ENCODE measurements at regions not wholly inside any gene's neighbourhood (a gene's known extent, or its start where the extent isn't known, plus 50 kb on each side); places are given as distances from the start of the nearest gene placed in this dataset.

DNA sequence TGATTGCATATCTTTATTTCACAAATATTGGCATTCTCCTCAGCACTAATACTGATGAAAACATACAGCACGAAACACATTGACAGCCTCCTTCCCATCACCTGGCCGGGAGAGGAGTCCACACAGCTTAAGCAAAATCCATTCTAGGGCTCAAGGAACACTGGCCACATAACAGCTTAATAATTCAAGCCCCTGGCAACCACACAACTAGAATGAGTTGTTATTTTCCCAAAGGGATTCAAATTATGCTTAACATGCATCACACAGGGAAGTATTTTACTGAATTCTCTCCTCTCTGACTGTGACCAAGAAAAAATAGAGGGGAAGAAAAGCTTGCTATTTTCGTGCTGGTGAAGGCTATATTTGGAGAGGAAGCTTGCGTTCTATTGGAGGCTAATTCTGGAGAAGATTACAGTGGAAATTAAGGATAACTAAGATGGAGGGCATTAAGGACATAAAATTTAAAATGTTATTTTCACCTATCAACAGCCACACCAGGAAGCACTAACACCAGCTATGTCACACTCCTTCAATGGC, 198.5 kb downstream of the ADGRG6 start:
- Histone ChIP-seq H3K9me3 (ENCODE audit: control insufficient read depth, insufficient read depth, low read length) (peaks cover 5% of the 10 kb centered on the region; the same call in 1 of the 2 replicates), H3K4me1 (ENCODE audit: insufficient read depth, low read length) (no peaks in the 10 kb centered on the region), H3K9ac (ENCODE audit: low read depth, low read length) (no peak overlapping the region)

DNA sequence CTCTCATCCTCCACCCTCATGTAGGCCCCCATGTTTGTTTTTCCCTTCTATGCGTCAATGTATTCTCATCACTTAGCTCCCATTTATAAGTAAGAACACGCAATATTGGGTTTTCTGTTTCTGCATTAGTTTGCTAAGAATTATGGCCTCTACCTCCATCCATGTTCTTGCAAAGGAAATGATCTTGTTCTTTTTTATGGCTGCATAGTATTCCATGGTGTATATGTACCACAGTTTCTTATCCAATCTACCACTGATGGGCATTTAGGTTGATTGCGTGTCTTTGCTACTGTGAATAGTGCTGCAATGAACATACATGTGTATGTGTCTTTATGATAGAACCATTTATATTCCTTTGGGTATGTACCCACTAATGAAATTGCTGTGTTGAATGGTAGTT, 200.0 kb downstream of the ADGRG6 start:
- Histone ChIP-seq H3K36me3 (ENCODE audit: insufficient read depth, low read length) (no peaks in the 10 kb centered on the region), H3K9me3 (ENCODE audit: control insufficient read depth, insufficient read depth, low read length) (peaks cover 5% of the 10 kb centered on the region; the same call in 1 of the 2 replicates), H3K4me1 (ENCODE audit: insufficient read depth, low read length) (no peaks in the 10 kb centered on the region), H3K9ac (ENCODE audit: low read depth, low read length) (no peak overlapping the region)

More for the DNA sequence above, 198.5 kb downstream of the ADGRG6 start:
- no peaks in the 10 kb centered on the region for H3K36me3 ChIP-seq (ENCODE audit: insufficient read depth, low read length)

DNA sequence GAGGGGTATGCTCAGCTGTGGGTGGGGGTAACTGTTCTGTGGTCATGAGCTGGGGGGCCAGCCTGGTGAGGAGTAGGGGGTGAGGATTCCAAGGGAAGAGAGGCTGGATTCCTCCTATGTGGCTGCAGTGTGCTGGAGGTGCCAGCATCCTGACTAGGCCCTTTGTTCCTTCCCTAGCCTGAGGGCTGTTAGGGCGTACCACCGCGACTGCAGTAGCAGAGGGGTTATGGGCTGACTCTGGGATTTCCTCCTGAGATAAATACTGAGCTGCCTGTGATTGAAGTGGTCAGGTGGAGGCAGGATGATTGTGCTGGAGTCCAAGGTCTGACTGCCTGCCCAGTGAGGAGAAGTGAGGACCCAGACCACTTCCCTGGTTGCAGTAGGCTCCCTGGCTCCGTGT, 205.3 kb downstream of the ADGRG6 start:
- H3K9me3 ChIP-seq (ENCODE audit: control insufficient read depth, insufficient read depth, low read length): 0 out of 2 replicates have a peak, but pooled peaks cover 2% of the 10 kb centered on the region
- H3K4me1 ChIP-seq (ENCODE audit: insufficient read depth, low read length): no peaks in the 10 kb centered on the region
- no peaks in the 10 kb centered on the region for H3K36me3 ChIP-seq (ENCODE audit: insufficient read depth, low read length)
- H3K9ac ChIP-seq (ENCODE audit: low read depth, low read length): no peak overlapping the region

DNA sequence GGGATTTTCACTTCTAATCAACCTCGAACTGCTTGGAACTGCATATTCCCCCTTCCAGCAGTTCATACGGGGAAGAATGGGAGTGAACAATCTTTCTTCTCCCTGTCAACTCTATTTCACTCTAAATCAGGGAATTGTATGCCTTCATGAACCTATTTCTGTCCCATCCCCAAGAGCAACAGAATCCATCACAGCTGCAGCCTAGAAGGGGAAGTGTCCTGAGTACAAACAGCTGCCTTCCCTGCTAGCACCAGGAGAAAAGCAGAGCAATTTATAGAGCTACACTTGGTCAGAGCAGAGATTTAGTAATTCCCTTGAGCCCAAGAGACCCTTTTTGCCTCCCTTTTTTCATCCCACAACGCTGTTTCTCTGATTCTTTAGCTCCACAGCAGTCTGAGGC, 208.4 kb downstream of the ADGRG6 start:
- Histone ChIP-seq H3K9me3 (ENCODE audit: control insufficient read depth, insufficient read depth, low read length) (no peaks in the 10 kb centered on the region), H3K36me3 (ENCODE audit: insufficient read depth, low read length) (no peaks in the 10 kb centered on the region), H3K4me1 (ENCODE audit: insufficient read depth, low read length) (no peaks in the 10 kb centered on the region), H3K9ac (ENCODE audit: low read depth, low read length) (no peak overlapping the region)

DNA sequence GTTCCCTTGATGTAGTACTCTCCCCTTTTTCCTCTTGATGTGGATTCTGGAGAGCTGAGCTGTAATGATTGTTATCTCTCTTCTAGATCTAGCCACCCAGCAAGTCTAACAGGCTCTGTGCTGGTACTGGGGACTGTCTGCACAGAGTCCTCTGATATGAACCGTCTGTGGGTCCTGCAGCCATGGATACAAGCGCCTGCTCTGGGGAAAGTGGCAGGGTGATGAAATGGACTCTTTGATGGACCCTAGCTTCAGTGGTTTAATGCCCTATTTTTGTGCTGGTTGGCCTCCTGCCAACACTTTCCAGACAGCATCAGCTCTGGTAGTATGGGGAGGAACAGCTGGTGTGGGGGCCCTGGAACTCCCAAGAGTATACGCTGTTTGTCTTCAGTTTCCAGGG, 216.3 kb downstream of the ADGRG6 start:
- Histone ChIP-seq H3K9me3 (ENCODE audit: control insufficient read depth, insufficient read depth, low read length) (no peaks in the 10 kb centered on the region), H3K9ac (ENCODE audit: low read depth, low read length) (no peak overlapping the region), H3K36me3 (ENCODE audit: insufficient read depth, low read length) (no peaks in the 10 kb centered on the region), H3K4me1 (ENCODE audit: insufficient read depth, low read length) (no peaks in the 10 kb centered on the region)

DNA sequence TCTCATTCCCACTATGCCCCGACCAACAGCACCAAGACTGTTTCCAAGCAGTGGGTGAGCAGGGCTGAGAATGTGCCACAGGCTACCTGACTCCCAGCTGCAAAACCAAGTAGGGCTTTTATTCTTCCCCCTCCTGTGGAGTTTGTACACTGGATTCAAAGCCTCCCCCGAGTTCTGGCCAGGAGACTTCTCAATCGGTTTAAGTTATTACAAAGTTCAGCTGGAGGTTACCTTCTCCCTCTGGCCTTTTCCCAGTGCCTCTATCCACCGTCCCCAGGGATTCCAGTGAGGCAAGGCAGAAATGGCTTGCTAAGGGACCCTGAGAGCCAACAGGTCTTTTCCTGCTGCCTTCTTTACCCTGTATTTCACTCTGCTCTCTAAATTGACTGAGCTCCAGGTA, 217.0 kb downstream of the ADGRG6 start:
- H3K4me1 ChIP-seq (ENCODE audit: insufficient read depth, low read length): no peaks in the 10 kb centered on the region
- H3K9me3 ChIP-seq (ENCODE audit: control insufficient read depth, insufficient read depth, low read length): no peaks in the 10 kb centered on the region
- no peak overlapping the region for H3K9ac ChIP-seq (ENCODE audit: low read depth, low read length)
- no peaks in the 10 kb centered on the region for H3K36me3 ChIP-seq (ENCODE audit: insufficient read depth, low read length)

DNA sequence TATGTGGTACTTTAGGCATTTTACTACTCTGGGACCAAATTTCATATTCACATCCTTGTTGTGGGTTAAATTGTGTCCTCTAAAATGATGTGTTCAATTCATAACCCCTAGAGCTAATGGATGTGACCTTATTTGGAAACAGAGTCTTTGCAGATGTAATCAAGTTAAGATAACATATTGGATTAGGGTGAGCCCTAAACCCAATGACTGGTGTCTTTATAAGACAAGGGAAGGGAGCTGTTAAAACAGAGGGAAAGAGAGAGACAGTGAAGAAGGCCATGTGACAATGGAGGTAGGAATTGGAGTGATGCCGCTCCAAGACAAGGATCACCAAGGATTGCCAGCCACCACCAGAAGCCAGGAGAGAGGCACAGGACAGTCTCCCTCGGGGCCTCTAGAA, 220.0 kb downstream of the ADGRG6 start:
- H3K4me1 ChIP-seq (ENCODE audit: insufficient read depth, low read length): no peaks in the 10 kb centered on the region
- H3K9me3 ChIP-seq (ENCODE audit: control insufficient read depth, insufficient read depth, low read length): no peaks in the 10 kb centered on the region
- no peaks in the 10 kb centered on the region for H3K36me3 ChIP-seq (ENCODE audit: insufficient read depth, low read length)
- H3K9ac ChIP-seq (ENCODE audit: low read depth, low read length): no peak overlapping the region

DNA sequence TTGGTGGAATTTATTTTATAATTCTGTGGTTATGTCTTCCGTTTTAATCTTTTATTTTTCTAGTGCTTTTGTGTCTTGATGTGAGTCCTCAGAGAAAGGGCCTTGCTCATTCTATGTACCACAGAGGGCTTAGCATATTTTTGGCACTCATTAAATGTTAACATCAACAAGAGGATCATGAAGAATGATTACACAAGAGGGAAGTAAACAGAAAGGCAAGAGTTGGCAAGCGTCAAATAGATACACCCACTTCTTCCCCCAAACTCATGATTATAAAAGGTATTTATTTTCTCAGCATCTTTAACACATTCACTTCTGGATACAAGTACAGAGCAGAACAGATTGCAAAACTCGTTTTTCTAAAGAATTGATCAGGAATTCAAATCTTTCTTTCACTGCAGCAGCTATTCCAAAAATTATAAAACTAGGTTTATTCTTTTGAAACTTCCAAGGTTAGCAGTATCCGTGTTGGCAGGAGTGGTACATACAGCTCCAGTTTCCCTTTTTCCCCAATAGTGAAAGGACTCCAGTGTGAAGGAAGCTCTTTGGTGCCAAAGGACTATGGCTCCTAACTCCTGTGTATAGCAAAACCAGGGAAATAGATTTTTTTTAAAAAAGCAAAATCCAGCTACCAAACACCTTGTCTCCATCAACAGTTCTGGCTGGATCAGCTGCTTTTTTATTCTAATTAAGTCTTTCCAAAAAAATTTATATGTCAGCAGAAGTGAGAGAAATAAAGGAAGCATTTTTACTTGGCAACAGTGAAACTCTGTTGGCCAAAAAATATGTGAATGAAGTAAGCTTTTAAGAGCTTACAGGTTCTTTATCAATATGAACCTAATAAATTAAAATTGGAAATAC, 221.9 kb downstream of the ADGRG6 start:
- no peaks in the 10 kb centered on the region for H3K4me1 ChIP-seq (ENCODE audit: insufficient read depth, low read length)
- no peaks in the 10 kb centered on the region for H3K36me3 ChIP-seq (ENCODE audit: insufficient read depth, low read length)
- no peaks in the 10 kb centered on the region for H3K9me3 ChIP-seq (ENCODE audit: control insufficient read depth, insufficient read depth, low read length)
- H3K9ac ChIP-seq (ENCODE audit: low read depth, low read length): no peak overlapping the region

DNA sequence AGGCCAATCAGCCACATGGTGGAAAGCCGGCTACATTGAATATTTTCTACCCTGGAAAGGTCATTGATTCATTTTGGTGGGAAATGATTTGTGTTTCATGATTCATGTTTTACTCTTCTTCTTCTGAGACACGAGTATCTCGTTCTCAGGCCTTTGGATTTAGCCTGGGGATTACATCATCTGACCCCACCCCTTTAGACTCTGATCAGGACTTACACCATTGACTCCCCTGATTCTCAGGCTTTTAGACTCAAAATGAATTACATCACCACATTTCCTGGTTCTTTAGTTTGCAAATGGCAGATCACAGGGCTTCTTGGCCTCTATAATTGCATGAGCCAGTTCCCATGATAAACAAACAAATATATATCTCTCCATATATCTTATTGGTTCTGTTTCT, 228.8 kb downstream of the ADGRG6 start:
- no peaks in the 10 kb centered on the region for H3K36me3 ChIP-seq (ENCODE audit: insufficient read depth, low read length)
- H3K4me1 ChIP-seq (ENCODE audit: insufficient read depth, low read length): no peaks in the 10 kb centered on the region
- peaks cover 12% of the 10 kb centered on the region for H3K9me3 ChIP-seq (ENCODE audit: control insufficient read depth, insufficient read depth, low read length)
- H3K9ac ChIP-seq (ENCODE audit: low read depth, low read length): no peak overlapping the region

DNA sequence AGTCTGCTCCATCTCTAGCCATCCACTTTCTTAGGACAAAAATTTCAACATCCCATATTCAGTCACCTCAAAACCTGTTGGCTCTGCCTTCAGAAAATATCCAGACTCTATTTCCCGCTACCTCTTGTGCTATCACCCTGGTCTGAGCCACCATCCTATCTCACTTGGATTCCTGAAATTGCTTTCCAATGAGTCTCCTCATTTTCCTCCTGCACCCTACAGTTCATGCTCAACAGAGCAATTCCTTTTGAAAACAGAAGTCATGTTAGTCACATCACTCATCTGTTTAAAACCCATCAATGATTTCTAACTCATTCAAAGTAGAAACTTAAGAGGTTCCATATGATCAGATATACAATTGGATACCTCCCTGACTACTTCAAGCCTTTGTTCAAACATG, 229.9 kb downstream of the ADGRG6 start:
- no peaks in the 10 kb centered on the region for H3K4me1 ChIP-seq (ENCODE audit: insufficient read depth, low read length)
- peaks cover 12% of the 10 kb centered on the region for H3K9me3 ChIP-seq (ENCODE audit: control insufficient read depth, insufficient read depth, low read length)
- H3K9ac ChIP-seq (ENCODE audit: low read depth, low read length): no peak overlapping the region
- no peaks in the 10 kb centered on the region for H3K36me3 ChIP-seq (ENCODE audit: insufficient read depth, low read length)

DNA sequence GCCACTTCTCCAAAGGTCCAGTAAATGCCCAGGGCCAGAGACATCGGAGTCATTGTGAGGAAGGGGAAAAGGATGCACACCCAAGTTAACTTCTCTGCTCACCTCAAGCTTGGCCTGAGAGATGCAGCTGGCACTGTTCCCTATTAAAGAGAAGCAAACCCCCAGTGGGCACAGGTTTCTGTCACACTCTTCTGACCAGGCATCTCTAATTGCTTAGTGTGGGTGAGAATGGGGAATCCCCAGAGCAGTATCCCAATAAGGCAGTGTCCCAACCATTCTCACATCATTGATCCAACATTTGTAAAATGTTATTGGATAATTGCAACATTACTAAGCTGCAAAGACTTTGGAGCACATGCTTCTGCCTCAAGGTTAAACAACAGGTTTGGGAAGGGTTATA, 232.3 kb downstream of the ADGRG6 start:
- Histone ChIP-seq H3K4me1 (ENCODE audit: insufficient read depth, low read length) (no peaks in the 10 kb centered on the region), H3K9me3 (ENCODE audit: control insufficient read depth, insufficient read depth, low read length) (peaks cover 12% of the 10 kb centered on the region), H3K9ac (ENCODE audit: low read depth, low read length) (no peak overlapping the region), H3K36me3 (ENCODE audit: insufficient read depth, low read length) (no peaks in the 10 kb centered on the region)

DNA sequence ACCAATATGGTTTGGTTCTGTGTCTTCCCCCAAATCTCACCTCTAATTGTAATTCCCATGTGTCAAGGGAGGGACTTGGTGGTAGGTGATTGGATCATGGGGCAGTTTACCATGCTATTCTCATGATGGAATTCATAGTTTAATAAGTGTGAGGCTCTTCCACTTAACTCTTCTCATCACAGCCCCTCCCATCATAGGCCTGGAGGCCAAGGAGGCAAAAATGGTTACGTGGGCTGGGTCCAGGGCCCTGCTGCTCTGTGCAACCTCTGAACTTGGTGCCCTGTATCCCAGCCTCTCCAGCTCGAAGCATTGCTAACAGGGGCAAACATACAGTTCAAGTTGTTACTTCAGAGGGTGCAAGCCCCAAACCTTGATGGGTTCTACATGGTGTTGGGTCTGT, 232.7 kb downstream of the ADGRG6 start:
- Histone ChIP-seq H3K9me3 (ENCODE audit: control insufficient read depth, insufficient read depth, low read length) (peaks cover 12% of the 10 kb centered on the region), H3K36me3 (ENCODE audit: insufficient read depth, low read length) (no peaks in the 10 kb centered on the region), H3K4me1 (ENCODE audit: insufficient read depth, low read length) (no peaks in the 10 kb centered on the region), H3K9ac (ENCODE audit: low read depth, low read length) (no peak overlapping the region)

DNA sequence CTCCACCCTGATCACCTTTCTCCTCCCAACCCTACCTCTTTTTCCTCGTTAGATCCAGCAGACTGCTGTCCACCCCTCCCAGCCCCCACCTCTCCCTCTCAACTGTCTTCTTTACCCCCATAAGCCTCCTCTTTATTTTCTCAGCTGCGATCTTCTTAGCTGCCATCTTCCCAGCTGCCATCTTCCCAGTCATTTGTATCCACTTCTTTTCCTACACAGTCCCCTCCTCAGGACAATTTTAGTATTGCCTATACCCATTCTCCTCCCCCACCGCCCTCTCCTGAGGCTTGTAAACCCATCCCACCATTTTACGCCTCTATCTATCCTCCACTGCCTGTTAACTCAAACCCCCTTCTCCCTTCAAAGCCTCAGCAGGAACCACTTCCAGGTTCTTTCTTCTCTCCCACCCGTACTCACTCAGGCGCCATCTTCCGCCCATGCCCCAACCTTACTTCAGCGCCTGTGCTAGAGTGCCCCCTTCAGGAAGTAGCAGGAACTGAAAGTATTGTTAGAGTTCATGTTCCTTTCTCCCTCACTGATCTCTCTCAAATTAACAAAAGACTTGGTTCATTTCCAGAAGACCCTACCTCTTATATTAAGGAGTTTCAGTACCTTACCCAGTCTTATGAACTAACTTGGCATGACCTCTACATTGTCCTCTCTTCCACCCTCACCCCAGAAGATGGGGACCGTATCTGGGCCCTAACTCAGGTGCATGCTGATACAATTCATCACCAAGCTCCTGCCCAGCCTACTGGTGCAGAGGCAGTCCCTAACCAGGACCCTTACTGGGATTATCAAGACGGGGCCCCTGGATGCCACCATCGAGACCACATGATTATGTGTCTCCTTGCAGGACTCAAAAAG, 236.0 kb downstream of the ADGRG6 start:
- Histone ChIP-seq H3K9ac (ENCODE audit: low read depth, low read length) (no peak overlapping the region), H3K9me3 (ENCODE audit: control insufficient read depth, insufficient read depth, low read length) (peaks cover 8% of the 10 kb centered on the region), H3K4me1 (ENCODE audit: insufficient read depth, low read length) (no peaks in the 10 kb centered on the region), H3K36me3 (ENCODE audit: insufficient read depth, low read length) (no peaks in the 10 kb centered on the region)

DNA sequence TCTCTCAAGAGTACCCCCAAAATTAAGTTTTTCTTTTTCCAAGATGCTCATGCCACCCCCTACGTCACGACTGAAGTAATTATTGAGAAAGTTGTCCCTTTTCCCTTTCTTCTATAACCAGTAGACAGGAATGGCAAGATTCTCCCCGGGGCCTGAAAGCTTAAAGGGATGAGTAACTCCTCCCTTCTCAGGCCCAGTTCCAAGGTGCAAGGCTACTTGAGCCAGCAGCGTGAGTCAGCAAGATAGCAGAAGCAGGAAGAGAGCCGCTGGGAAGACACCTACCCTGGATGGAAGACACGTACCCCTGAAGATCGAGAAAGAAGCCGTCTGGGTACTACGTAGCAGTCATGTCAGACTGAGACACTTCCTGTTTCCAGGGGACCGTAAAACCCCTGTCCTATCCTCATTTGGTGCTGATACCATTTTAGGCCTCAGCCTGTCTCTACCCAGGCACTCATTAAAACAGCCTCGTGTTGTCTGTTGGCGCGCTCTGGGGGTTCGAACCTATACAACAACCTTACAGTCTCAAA, 241.0 kb downstream of the ADGRG6 start:
- no peaks in the 10 kb centered on the region for H3K4me1 ChIP-seq (ENCODE audit: insufficient read depth, low read length)
- no peak overlapping the region for H3K9ac ChIP-seq (ENCODE audit: low read depth, low read length)
- no peaks in the 10 kb centered on the region for H3K36me3 ChIP-seq (ENCODE audit: insufficient read depth, low read length)
- H3K9me3 ChIP-seq (ENCODE audit: control insufficient read depth, insufficient read depth, low read length): no peaks in the 10 kb centered on the region
